GM15510 (cell line): ENCODE measurements at regions not wholly inside any gene's neighbourhood (a gene's known extent, or its start where the extent isn't known, plus 50 kb on each side); places are given as distances from the start of the nearest gene placed in this dataset.

Experiments
- POLR2A ChIP-seq: IDR thresholded peaks from 3 replicates; pipeline ENCODE4 v1.6.1; 2011; ENCODE audit warnings: borderline replicate concordance; ENCODE audit not compliant: insufficient read length; ENCODE audit errors: extremely low read depth

DNA sequence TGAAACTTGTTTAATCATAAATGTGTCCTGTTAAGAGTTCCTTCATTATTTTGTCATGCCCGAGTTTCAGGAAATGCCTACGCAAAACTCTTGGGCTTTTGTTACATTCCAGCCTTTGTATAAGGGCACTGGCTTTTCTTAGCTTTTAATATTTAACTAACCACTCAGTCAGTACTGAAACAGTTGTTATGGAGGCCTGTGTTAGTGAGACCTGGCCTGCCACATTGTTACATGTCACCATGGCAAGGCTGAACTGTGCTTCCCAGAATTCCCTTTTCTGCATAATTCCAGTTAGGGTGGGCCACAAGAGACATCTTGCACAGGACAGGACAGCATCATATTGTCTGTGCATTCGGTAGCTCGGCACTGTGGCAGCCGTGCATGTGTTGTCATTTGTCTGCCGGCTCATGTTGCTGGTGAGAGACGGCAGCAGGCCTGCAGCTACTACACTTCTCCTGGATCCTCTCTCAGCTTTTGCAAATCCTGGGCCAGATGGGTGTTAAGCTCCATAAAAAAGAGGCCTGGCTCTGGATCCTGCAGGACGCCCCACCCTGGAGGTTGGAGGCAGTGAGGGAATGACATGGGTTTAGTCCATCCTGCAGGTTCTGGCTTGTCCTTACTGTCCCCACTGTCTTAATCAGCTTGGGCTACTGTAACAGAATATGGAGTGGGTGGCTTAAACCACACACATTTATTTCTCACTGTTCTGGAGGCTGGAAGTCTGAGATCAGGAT lies 128.8 kb upstream of the DTNBP1 start:
- no peak for TF ChIP-seq POLR2A

DNA sequence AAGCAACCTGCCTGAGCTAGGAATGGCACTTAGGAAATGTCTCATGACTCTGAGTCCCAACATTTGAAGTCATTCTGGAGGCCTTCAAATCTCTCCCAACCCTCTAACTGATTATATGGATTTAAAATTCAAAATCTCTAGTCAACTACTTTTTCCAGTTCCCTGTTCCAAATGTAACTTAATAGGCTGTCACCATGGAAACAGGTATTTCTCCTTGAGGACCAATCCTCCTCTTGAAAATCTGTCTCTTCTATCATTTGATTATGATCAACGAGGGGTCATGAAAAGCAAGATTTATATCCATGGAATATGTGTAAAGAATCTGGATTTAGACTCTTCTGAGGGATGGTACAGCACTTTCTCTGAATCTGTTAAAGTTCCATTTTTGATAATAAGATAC lies 127.3 kb upstream of the DTNBP1 start:
- no peak for TF ChIP-seq POLR2A

DNA sequence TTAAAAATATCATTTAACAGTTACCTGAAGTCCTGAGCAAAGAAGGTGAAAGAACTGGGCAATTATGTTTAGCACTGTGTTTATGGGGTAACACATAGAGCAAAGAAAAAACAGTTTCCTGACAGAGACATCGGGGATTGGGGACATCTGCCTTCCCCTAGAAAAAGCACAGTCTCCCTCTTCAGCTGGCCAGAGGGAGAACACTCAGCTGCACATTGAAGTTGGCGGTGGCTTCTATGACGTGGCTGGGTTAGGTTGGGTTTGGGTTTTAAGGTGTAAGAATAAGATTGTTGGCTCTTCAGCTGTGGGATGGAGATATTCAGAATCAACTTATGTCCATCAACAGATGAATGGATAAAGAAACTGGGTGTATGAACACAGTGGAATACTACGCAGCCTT lies 124.0 kb upstream of the DTNBP1 start:
- TF ChIP-seq POLR2A, result no peak

DNA sequence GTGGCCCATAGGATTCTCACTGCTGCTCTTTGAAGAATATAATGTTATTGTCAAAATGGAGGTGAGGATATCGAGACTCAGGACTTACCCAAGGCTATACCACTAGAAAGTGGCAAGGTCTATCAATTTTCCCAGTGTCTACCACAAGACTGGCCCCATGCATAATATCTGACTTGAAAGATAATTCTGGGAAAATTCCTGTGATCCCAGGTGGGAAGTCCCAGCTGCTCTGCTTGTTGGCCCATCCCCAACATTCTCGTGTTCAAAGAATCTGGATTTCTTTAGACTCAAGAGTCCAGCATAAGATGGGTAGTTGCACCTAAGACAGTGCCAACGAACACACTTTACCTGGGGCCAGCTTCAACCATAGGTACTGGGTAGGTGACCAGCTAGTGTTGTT lies 120.7 kb upstream of the DTNBP1 start:
- TF ChIP-seq POLR2A, result no peak

DNA sequence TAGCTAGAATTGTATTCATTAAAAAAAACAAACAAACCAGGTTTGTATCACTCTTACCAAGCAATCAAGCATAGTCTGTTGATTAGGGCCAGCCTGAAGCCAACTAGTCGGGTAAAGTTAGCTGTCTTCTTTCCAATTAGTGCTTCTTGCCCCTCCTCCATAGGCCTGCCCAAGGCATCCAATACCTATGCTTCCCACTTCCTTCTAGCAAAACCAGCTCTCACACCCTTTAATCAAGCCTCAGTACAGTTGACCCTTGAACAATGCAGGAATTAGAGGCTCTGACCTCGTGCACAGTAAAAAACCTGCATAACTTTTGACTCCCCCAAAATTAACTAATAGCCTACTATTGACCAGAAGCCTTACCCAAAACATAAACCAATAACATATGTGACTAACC lies 119.1 kb upstream of the DTNBP1 start:
- no peak for TF ChIP-seq POLR2A

DNA sequence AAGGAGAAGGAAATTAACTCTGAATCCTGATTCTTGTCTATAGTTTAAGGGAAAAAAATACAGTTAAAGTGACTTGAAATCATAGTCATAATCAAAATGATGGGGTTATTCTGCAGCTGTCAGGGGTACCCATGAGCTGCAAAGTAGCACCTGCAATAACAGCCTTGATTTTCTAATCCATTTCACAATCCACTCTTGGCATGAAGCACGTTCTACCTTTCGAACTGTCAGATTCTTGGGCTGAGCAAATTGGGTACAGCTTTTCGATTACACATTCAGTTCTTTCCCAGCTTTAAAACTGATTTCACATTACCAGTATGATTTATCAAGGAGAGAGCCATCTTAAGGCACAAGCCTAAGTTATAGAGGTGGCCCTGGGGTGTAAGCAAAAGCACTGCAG lies 118.5 kb upstream of the DTNBP1 start:
- TF ChIP-seq POLR2A, result no peak

DNA sequence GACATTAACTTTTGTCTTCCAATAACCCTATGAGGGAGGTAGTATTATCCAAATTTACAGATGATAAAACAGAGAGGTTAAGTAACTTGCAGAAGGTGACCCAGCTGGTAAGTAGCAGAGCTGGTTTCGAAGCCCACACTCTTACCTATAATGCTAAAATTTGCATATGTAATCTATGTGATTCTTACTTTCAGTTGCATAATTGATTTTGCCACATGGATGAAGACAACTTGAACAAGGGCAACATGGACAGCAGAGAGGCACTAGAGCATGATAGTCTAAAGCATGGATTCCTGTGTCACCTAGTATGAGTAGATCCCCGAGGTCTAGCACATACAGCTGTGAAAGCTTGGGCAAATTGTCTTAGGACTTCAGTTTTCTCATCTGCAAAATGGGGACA lies 117.6 kb upstream of the DTNBP1 start:
- no peak for TF ChIP-seq POLR2A

DNA sequence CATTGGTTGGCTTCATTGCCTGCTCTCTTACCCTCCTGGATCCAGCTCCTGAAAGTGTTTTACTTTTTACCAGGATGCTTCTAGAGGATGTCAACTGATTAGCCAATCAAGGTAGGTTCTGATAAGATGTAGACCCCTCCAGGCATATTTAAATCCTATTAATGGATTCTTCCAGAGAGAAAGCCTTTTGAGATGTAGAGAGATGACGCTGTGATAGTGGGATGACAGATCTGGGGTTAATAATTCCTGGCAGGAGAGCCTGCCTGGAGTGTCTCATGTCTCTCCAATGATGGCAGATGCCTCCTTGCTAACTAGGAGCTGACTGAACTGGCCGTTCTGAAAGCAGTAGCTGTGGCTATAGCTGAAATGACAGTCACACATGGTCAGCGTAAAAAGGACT lies 116.9 kb upstream of the DTNBP1 start:
- no peak for TF ChIP-seq POLR2A

DNA sequence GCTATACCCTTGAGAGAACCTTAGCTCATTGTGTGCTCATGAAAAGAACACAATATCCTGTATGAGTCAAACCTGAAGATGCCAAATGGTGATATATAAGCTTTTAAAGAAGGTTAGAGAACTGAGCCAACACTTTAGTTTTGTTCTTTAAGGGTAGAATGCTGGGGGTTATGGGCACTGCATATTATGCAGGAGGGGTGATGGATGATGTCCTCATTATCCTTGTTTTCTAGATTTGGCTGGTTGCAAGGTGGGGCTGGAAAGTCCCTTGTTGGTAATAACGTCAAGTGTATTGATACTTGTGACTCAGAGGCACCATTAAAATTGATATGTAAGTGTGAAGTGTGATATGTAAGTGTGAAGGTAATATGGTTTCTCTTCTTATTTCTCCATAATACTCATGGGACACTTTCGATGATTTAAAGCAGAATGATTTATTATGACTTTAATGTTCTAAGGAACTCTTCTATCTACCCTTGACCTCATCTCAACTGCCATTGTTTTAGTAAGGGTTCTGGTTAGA lies 113.7 kb upstream of the DTNBP1 start:
- no peak for TF ChIP-seq POLR2A

DNA sequence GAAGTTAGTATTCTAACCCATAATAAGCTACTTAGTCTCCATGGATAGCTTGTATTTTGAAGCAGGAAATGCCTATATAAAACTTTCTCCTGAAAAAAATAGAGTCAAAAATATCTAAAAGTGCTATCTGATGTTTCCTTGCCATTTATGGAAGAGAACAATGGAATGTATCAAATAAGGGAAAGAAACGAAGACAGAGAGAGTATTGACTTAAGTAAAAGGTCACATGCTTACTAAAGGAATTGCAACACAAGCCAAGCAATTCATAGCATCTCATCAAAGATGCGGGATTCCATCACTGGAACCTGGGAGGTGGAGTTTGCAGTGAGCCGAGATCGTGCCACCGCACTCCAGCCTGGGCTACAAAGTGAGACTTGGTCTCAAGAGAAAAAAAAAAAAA lies 112.9 kb upstream of the DTNBP1 start:
- no peak for TF ChIP-seq POLR2A

DNA sequence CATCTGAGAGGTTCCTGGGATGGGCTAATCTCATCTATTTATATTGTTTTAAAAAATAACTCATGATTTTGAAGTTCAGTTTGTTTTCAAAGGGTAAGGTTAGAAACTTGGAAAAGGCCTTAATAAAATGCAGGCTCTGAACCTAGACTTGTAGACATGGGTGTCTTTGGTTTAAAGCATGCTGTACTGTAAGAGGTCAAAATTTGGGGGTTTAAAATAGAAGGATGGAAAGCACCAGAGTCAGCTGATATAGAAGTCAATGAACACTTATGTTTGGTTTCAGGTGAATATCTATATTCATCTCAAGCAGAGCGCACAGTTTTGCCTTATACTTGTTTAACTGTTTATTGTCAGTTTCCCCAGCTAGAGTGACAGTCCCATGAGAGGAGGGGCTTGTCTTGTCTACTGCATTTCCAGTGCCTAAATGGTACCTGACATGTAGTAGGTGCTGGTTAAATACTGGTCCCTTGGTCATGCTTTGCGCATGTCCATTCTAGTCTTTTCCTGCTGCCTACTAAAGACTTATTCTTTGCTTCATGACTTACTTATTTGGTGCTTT lies 112.3 kb upstream of the DTNBP1 start:
- TF ChIP-seq POLR2A, result no peak

DNA sequence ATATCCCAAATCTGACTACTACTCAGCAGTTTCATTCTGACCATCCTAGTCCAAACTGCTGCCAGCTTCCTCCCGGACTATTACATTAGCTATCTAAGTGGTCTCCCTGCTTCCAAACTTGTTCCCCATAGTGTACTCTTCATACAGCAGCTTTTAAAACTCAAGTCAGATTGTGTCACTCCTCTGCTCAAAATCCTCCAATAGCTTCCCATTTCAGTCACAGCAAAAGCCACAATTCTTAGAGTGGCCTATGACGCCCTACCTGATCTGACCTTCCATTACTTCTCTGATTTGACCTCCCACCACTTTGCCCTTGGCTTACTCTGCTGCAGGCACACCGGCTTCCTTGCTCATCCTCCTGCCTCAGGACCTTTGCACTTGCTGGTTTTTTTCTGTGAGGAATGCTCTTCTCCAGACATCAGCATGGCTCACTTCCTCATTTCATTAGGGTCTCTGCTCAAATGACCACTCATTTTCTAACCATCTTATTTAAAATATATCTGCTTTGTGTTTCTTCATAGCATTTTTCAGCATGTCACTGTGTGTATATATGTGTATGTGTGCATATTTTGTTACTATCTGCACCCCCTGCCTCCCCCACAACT lies 111.1 kb upstream of the DTNBP1 start:
- no peak for TF ChIP-seq POLR2A

DNA sequence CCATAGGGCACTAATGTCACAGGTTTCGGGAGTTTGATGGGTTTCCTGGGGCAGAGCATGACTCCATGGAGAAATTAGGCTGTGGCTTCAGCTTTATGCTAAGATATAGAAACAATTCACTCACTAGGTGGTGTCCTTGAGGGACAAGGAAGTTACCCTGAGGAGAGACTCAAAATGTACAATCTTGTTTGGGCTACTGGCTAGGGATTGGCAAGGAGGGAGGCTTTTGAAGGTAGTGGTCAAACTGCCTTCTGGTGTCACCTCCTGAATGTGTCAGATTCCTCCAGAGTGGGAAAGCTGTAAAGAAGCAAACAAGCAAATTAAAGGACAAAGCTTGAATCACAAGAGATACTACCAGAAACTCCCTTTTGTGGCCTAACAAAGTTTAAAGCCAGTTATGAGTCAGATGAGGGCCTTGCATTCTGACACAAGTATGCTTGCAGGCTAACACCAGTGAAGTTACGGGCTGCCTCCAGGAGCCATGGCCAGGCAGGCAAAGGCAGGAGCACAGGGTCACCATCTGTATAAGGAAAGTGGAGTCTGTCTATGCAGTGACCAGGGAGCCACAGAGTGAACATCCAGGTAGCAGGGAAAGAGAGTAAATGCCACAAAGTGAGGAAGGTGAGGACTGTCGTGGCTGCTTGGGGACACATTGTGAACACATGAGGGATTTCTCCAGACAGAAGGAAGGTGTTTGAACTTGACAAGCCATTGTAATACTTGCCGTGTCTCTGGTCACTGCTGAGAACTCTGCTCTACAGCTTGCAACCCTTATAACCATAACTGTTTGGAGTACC lies 107.7 kb upstream of the DTNBP1 start:
- TF ChIP-seq POLR2A, result no peak

DNA sequence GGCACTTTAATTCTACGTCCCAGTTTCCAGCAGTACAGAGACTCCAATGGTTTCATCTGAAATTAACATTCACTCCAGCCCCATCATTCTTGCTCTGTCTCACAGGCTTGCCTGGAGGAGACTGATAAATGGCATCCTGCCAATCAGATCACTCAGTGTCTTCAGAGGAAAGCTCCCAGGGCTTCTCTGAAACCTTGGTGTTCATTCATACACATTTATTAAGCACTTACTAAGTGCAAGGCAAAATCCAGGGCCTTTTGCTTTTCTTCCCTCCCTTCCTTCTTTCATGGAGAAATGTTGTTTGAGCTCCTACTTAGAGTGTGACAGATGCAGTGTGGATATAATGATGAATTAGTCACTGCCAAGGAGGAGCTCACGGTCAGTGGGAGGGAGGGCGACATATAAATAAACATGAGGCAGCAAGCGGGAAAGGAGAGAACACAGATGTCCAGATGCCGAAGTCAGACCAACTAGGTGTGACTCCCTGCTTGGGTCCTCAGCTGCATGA lies 106.7 kb upstream of the DTNBP1 start:
- no peak for TF ChIP-seq POLR2A

DNA sequence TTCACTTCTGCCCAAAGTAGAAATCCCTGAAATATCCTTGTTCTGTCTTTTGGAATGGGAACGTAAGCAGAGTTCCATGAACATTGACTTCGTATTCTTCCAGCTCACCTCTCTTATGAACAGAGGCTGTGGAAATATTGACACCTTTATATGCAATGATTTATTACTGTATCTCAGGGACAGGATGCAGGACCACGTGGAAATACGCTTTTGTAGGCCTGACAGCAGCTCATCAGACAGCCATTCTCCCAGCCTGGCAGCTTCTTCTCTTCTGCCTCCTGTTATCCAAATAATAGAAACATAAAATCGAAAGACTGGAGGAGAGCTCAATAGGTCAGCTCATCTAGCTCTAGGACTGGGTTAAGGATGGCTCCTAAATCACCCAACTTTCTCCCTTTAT lies 106.2 kb upstream of the DTNBP1 start:
- TF ChIP-seq POLR2A, result no peak

DNA sequence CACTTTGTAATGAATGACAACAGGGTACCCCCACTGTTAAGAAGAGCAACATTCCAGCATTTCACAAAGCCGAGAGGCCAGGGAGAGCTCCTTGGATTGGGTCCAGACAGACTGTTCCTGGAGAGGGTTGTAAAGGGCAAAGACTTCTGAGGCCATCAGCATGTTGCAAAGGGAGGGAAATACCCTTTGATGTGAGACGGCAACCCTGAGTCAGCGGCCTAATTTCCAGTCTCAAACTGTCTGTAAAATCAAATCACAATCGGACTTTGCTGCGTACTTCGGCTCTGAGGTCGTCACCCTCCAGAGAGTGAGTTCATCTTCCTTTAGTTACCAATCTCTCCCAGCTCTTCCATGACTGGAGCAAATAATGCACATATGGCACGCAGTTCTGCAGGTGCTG lies 101.0 kb upstream of the DTNBP1 start:
- TF ChIP-seq POLR2A, result no peak

DNA sequence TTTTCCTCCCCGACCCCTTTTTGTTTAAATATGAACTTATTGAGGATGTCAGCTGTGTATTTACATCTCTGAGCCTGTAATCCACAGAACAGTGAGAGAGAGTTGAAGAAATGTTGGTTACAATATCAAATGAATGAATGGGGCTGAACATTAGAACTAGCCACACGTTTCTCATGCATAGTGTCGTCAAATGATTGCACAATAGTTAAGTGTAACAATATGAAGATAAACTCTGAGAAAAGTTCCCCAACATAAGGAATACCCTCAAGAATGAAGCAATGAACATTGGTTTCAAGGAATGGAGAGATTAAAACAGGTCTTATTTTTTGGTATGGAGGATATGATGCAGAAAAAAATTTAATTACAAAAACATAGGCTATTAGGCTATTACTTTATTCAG lies 100.5 kb upstream of the DTNBP1 start:
- no peak for TF ChIP-seq POLR2A
